ENCODE measurements at regions not wholly inside any gene's neighbourhood (a gene's known extent, or its start where the extent isn't known, plus 50 kb on each side); places are given as distances from the start of the nearest gene placed in this dataset.

DNA sequence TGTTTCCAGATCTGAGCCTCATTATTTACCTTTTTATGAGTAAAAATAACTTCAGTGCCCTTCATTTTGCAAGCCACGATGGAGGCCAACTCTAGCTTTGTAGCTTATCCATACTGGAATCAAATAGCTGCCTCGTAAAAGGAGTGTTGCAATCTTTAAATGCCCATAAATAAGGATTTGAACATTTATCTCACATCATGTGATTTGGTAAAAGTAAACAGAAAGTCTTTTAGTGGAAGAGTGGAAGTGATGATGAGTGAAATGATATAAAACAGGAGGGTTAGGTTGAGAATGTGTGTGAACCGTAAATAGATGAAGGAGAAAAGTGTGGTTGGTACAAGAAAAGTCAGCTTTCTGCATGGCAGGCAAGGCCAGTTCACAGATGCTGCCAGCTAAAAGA is 348.9 kb downstream of the OSR1 start:
- TF ChIP-seq TOE1 (CRISPR knock-in tag; IDR thresholded peaks at IDR 0.05): no peak
- TF ChIP-seq ZSCAN30 (CRISPR knock-in tag; IDR thresholded peaks at IDR 0.05): no peak
- no peak for TF ChIP-seq POLR2A (IDR thresholded peaks at IDR 0.05; ENCODE audit: insufficient read depth in 1 of 2, low read depth in 2 of 2, low read length in 2 of 2)
- no peak for TF ChIP-seq PBX3 (CRISPR knock-in tag; IDR thresholded peaks at IDR 0.05; ENCODE audit: borderline replicate concordance)
- no peak for TF ChIP-seq ZNF572 (CRISPR knock-in tag; IDR thresholded peaks at IDR 0.05)
